ENCODE measurements at regions not wholly inside any gene's neighbourhood (a gene's known extent, or its start where the extent isn't known, plus 50 kb on each side); places are given as distances from the start of the nearest gene placed in this dataset.

DNA sequence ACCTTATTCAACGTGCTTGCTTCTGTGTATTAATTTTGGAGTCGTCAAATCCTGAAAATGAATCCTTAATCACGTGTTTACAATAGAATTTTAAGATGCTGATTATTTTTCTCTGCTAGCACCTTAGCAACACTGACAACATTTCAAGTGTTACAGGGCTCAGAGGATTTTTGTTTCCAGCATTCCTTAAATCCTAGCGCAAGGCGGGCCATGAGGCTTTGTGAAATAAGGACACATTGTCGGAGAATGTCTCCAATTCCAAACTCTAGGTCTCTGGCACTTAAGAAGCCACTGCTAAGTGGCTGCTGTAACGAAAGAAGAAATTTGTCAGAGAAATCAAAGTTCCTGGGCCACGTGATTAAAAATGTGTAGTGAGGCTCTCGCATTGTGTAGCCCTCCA is 390.9 kb upstream of the CELF2 start:
- no peak for DNase-seq (ENCODE audit: low read depth in 2 of 2)

DNA sequence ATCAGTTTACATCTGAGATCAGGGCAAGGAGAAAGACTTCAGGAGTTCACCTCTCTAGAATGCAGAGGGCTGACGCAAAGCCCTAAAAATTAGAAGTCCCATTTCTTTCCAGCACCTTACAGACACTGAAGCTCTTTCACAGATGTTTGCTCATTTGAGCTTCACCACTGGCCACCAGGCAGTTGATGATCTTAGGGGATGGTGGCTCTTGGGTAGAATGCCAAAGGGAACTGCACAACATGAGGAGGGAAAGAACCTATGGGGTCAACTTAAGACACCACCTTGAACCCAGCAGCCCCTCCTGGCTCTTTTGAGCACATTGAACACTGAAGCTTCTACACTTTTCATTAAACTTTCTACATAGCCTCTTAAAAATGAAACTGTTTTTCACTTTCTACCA is 390.3 kb upstream of the CELF2 start:
- DNase-seq (ENCODE audit: low read depth in 2 of 2), result no peak

DNA sequence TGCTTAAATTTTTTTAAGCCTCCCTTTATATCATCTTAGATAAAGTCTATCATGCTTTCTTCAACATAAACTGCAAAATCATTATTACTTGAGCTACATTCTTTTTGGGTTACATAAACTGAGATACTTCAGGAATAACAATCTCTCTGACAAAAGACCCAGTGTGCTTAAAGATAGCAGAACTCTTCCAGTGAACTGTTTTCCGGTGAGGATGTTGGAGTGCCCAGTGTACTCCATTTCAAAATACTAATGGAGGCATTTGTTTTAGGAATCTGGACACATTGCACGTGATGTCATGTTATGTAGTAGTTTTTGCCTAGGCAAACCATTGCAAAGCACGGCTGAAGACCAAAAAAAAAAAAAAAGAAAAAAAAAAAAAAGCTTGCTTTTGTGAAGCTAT is 388.2 kb upstream of the CELF2 start:
- no peak for DNase-seq (ENCODE audit: low read depth in 2 of 2)

GRCh38 chr10:10630281-10630680 is 387.4 kb upstream of the CELF2 start:
- no peak for DNase-seq (ENCODE audit: low read depth in 2 of 2)

GRCh38 chr10:10630782-10631181 is 386.9 kb upstream of the CELF2 start:
- DNase-seq (ENCODE audit: low read depth in 2 of 2), result no peak

- no peak for DNase-seq (ENCODE audit: low read depth in 2 of 2)
Observed at GRCh38 chr10:10642189-10642588, 375.5 kb upstream of the CELF2 start.

- DNase-seq (ENCODE audit: low read depth in 2 of 2), result no peak
Observed at GRCh38 chr10:10642751-10643150, 374.9 kb upstream of the CELF2 start.

DNA sequence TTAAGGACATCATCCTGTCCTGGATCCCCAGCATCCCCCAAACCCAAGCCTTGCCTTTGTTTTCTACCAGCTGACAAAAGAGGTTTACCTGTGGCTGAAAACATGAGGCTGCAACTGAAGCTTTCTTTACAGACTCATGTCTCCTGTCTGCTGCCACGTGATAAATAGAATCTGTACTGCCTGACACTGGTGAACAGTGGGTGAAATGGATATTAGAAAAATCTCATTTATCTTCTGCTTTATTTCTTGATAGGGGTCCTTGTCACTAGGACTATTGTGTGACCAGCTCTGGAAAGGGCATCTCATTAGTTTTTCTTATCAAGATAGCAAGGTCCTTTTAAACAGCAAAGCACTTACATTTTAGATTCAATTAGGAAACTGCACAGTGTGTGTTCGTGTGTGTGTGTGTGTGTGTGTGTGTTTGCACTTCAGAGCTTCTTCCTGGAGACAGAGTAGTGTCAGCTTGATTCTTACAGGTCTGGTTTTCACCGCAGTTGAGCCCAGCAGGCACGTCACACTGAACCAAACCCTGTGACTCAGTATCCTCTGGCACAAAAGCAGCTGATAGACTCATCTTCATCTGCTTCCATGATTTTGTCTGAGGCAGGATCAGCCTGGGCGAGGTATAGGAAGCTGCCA is 373.5 kb upstream of the CELF2 start:
- no peak for DNase-seq (ENCODE audit: low read depth in 2 of 2)

DNA sequence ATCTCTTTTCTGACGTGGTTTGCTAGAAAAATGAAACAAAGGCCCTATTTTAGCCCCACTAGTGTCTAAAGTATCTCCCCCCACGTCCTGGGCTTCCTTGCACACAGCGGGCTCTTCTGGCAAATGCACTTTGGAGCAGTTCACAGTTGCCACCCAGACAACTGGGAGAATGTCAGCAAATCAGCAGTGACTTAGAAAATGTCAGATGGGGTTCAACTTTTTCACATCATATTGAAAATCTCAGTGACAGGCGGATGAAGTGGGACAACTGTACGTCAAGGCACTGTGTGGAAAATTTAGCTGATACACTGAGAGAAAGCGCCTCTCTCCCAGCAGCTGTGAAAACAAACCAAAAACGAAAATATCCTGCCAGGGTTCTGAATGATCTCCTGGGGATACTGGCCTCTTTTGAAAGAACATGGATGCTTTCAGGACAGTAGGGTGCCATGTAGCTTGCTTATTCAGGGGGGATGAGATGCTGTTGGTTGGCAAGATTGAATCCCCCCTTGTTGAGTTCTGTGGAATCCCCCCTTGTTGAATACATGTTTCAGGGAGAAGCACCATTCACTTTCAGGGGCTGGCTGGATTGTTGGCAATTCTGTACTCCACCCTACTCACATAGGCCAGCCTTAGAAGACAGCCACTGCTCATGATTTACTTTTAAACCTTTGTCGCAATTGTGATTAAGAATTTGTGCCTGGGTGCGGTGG is 372.8 kb upstream of the CELF2 start:
- DNase-seq (ENCODE audit: low read depth in 2 of 2), result no peak

DNA sequence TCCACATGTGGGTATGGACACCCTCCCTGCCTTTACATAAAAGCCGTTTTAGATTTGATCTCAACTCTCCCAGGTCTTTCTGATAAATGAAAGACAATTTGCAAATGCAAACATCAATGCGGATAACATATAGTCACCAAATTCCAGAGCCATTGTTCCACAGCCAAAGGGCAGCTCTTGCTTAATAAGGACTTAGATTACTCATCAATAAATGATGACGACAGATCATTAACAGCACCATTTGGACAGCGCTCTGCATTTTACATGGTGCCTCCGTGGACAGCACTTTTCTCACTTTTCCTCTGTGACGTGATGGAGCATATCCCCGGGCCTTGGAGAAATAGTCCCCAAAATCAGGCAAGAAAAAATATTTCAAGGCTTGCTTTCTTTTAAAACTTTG is 370.3 kb upstream of the CELF2 start:
- no peak for DNase-seq (ENCODE audit: low read depth in 2 of 2)

GRCh38 chr10:10657139-10657760 is 360.4 kb upstream of the CELF2 start:
- DNase-seq (ENCODE audit: low read depth in 2 of 2), result no peak

DNA sequence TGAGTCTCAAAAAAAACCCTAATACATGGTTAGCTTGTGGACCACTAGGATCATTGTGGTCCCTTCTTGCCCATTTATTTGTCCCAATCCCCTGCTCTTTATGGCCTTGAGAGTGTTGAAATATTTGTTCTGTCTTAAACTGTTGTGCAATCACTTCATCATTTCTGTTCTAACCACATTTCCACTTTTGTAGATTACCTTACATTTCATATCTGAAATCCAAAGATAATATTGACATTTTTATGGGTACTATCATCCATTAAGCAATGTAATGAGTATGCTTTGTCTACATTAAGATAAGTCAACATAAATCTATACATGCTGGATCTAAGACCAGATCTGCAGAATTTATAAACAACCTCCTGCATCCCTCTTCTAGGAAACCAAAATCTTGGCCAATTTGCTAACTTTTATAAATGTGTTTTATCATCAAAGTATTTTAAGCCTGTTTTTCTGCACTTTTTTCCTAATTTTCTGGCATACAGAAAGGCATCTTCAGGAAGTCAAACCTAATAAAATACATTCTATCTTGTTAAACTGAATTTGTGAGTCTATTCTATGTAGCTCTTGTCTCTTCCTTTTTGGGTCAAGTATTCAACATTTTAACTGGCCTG is 359.4 kb upstream of the CELF2 start:
- DNase-seq (ENCODE audit: low read depth in 2 of 2), result no peak

DNA sequence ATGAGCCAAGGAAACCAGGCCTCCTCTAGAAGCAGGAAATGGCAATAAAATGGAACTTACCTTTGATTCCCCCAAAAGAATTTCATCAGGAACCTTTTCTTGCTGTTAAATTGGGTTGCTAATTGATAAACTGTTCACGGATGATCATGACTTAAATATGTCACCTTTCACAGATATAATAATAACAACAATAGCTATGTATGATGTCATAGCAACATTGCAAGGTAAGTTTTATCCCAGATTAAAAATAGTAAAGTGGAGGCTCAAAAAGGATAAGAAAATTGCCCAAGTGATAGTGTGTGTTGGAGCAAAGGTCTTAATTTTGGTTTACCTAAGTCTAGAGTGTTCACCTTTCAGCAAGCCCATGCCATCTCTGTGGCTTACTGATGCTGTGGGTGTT is 357.6 kb upstream of the CELF2 start:
- no peak for DNase-seq (ENCODE audit: low read depth in 2 of 2)

DNA sequence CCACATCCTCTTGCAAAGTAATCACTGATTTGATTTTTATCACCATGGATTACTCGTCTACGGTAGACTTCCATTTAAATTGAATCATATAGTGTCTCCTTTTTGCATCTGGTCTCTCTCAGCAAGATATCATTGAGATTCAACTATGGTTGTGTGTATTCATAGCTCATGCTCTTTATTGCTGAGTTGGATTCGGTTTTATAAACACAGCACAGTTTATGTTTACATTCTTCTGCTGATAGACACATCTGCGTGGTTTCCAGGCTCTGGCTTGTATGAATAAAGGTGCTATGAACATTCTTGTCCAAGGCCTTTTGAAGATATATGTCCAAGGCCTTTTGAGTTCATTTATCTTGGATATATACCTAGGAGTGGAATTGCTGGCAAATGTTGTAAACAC is 356.5 kb upstream of the CELF2 start:
- no peak for DNase-seq (ENCODE audit: low read depth in 2 of 2)

DNA sequence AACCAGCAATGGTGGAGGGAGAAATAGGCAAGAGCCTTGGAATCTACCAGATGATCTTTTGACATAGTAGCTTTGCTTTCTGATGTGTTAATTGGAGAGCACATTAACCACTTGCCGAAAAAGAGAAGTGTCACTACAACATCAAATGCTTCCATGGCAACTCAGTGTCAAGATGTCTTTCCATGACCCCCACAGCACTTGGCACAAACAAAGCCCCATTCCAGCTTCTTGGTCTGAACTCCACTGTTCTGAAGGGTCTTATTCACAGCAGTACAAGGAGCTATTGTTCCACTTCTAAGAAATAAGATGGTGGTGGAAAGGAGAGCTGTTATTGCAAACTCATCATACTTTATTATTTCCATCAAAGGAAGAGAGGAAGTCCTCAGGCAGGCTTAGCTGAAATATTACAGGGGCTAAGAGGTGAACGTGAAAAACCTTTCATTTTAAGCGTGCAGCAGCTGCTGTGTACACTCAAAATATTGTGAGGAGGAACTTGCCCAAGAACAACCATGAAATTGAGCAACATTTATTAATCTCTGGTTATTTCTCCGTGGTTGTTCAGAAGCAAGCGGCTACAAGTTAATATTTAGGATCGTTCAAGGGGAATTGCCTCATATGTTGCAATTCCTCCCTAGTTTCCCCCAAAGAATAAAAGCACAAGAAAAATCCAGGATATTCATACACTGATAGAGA is 354.8 kb upstream of the CELF2 start:
- no peak for DNase-seq (ENCODE audit: low read depth in 2 of 2)

- DNase-seq (ENCODE audit: low read depth in 2 of 2), result no peak
Observed at GRCh38 chr10:10663622-10664021, 354.1 kb upstream of the CELF2 start.

- DNase-seq (ENCODE audit: low read depth in 2 of 2), result no peak
Observed at GRCh38 chr10:10665750-10666149, 351.9 kb upstream of the CELF2 start.

DNA sequence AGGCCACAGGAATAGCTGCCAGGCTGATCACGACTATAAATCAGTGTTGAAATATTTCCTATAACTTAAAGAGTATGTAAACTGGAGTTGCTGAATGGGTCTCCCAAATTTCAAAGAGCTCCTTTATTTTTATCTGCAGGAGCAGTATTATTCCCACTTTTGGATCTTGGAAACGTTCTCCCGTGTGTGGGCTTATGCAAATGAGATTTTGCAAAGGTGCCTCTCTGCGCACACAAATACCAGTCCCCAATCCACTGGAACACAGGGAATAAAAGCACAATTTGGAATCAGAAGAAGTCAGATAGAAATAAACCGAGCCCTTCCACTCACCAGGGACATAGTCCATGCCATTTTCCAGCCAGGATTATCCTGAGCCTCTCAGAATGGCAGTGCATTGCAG is 350.2 kb upstream of the CELF2 start:
- no peak for DNase-seq (ENCODE audit: low read depth in 2 of 2)

DNA sequence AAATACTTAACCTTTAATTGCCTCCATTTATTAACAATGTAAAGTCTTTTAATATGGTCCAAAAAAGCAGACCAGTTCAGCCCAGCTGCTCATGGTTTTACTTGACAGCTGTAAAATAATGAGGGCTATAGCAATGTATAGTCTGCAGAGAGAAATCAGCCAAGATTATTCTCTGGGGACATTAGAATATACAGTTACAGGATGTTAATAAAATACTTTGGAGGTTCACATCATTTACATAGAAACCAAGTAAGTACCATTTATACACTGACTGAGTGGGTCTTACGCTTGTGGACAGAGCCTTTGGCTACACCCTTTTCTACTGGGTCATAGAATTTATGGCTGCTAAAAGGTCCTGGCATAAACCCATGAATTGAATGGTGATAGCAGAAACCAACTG is 340.7 kb upstream of the CELF2 start:
- DNase-seq (ENCODE audit: low read depth in 2 of 2), result no peak

- peak in 1 of 2 experiments; percentile 38 for DNase-seq (ENCODE audit: low read depth in 2 of 2)
Observed at GRCh38 chr10:10677479-10677878, 340.2 kb upstream of the CELF2 start.

- DNase-seq (ENCODE audit: low read depth in 2 of 2), result no peak
Observed at GRCh38 chr10:10680496-10680895, 337.2 kb upstream of the CELF2 start.

GRCh38 chr10:10684972-10685371 is 332.7 kb upstream of the CELF2 start:
- no peak for DNase-seq (ENCODE audit: low read depth in 2 of 2)

Data from stimulated activated CD4-positive, alpha-beta T cell treated with anti-CD3 and anti-CD28 coated beads, Interleukin-12 subunit alpha, Interleukin-12 subunit beta, amount 100 ng/mL, for 24 hours (primary cell).